SKM-1 treated with dmso at 0.1 percent for 144 hours (cell line): ENCODE measurements at regions not wholly inside any gene's neighbourhood (a gene's known extent, or its start where the extent isn't known, plus 50 kb on each side); places are given as distances from the start of the nearest gene placed in this dataset.
"Not testable (repeated sequence)": the region's sequence is repeated elsewhere in the genome, so short reads cannot be mapped to it uniquely, and the experiment has no call there.

Experiments used
- DNase-seq: peaks from one replicate; lab custom pipeline; 2025; ENCODE audit not compliant: unreplicated experiment; lab: John Stamatoyannopoulos, UW

DNA sequence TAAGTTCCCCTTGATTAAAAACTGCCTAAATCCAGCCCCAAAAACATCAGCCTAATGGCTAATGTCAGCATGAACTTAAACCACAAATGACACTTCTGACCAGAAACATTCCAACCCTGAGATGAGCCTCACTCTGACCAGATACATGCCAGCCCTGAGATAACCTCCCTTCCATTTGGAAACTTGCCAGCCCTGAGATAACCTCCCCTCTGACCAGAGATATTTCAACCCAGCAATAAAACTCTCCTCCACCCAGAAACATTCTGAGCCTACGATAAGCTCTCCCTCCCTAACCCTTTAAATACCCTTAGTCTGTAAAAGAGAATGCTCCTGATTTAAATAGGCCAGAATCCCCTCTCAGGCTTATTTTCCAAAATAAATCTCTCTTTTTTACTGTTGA, 1035.7 kb upstream of the NUDT12 start:
- DNase-seq: no peak

GRCh38 chr5:104594850-104595249, 1032.3 kb upstream of the NUDT12 start:
- no peak for DNase-seq

DNA sequence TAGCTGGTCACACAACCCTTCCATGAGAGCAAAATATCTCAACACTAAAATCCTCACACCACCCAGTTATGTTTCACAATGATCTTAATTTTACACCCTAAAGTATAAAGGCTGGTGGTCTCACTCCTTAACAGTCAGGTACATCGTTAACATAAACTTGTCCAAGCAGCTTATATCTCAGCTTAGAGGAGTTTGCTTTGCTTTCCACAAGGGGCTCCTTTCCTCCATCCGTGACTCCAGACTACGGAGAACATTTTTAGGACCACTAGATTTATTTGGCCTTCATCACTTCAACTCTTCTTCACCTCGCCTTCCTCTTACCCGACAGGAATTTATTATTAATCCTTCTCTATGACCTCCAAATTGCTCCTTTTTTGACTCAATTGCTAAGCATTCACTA, 1014.1 kb upstream of the NUDT12 start:
- no peak for DNase-seq

DNA sequence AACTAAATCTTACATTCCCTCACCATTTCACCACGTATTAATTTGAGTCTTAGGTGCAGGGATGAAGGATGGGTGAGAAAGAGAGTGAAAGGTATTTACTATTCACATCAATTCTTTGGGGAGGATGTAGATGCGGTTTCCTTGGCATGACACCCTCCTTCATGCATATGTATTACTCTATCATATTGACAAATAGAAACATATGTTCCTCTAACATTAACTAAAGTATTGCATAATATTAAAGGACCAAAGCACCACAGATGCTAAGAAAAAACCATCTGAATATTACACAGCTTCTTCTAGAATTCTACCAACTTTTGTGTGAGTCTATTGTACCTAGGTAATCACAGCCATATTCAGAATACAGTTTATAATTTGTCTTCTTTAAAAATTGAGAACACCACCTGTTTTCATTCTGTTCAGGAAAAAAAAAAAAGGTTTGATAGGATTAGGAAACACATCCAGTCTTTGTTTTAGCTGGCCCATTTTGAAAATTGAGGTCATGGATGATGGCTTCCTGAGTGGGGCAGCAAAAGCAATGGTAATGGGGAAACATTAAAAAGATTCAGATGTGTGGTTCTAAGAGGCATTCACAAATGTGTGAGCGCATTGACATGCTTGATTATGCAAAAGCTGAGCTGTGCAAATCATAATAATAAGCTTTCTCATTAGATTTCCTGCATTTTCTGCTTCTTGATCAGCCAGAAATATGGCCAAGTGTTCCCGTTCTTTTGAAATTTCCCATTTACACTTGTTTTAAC, 1011.5 kb upstream of the NUDT12 start:
- DNase-seq: no peak

GRCh38 chr5:104569621-104570020, 1007.0 kb upstream of the NUDT12 start:
- DNase-seq: no peak

DNA sequence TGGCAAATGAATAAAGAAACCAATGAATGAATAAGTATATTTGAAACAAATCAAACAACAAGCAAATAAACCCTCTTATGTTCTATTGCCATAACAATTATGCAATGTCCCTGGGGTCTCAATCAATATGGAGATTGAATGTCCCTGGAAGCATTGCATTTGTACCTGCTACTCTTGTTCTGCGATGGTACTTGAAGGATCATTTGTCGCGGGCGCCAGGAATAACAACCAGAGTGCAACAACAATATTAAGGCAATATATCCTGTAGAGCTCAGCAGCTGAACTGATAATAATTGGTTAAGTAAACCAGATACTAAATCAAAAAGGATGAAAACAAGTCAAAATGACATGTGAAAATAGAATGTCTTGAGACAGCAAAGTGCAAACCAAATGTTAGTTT, 1001.9 kb upstream of the NUDT12 start:
- no peak for DNase-seq

GRCh38 chr5:104556957-104557356, 994.4 kb upstream of the NUDT12 start:
- no peak for DNase-seq

DNA sequence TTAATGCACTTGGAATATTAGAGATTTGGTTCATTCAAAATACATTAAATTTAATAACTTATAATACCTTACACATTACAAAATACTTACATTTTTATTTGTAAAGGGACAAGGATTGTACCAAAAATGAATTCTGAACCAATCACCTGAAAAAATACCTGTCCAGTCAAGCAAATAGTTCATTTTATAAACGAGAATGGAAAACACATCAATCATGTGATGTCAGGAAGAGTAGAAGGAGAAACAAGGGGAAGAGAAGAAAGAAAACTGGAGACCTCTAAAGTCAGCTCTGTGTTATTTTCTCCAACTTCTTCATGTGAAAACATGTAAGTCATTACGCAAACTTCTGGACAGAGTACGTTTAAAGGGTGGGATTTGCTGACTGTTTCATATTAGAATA, 989.0 kb upstream of the NUDT12 start:
- DNase-seq: no peak

GRCh38 chr5:104546871-104547270, 984.3 kb upstream of the NUDT12 start:
- DNase-seq: not testable (repeated sequence)

GRCh38 chr5:104541141-104541785, 978.7 kb upstream of the NUDT12 start:
- no peak for DNase-seq

- no peak for DNase-seq
Observed at GRCh38 chr5:104540448-104540847, 977.9 kb upstream of the NUDT12 start.

DNA sequence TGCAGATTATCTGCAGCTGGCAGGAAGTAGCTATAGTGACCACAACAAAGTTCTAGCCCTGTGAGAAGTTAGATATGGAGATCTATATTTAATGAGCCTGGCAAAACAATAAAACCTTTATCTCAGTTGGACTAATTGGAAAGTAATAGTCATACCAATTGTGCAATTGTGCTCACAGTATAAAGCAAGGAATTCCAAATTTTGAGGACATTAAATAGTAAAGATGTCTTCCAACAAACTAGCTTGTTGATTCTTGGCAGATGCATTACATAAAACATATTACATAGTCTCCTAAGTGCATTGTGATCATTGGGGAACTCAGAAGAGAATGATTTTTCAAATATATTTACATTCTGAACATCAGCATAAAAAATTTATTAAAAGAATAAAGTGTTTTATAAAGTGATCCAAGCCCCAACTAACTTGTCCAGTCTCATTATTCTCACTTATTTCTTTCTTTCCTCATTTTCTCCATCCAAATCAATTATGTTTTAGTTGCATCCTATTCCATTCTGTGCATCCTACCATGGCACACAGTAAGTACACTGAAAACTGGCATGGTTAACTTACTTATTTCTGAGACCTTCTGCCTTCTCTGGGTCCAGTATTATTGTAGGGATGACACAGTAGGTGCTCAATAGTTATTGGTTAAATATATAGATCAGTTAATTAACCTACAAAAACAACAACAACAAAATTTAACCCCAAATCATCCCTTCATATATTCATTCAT, 977.2 kb upstream of the NUDT12 start:
- no peak for DNase-seq

GRCh38 chr5:104538734-104539133, 976.1 kb upstream of the NUDT12 start:
- no peak for DNase-seq

- DNase-seq: no peak
Observed at GRCh38 chr5:104533498-104533897, 970.9 kb upstream of the NUDT12 start.

- DNase-seq: no peak
Observed at GRCh38 chr5:104526866-104527265, 964.3 kb upstream of the NUDT12 start.

DNA sequence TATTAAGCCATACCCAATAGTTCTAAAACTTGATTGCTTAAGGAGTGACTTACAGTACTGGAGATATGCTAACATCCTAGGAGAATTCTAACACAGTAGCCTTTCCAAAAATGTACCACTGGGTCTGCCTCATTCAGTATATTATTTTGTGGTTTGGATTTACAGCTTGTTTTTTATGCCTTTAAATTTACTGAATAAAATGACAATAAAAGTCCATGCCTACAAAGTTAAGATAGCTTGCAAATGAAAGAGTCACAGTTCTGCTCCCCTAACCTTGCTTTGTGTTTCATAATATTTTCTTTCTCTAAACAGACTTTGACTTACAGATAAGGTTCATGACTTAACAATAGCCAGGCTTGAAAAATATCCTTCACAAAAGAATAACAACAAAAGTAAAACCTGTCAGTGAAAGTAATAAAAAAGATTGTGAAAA, 951.1 kb upstream of the NUDT12 start:
- no peak for DNase-seq

GRCh38 chr5:104513121-104513602, 950.6 kb upstream of the NUDT12 start:
- DNase-seq: no peak

DNA sequence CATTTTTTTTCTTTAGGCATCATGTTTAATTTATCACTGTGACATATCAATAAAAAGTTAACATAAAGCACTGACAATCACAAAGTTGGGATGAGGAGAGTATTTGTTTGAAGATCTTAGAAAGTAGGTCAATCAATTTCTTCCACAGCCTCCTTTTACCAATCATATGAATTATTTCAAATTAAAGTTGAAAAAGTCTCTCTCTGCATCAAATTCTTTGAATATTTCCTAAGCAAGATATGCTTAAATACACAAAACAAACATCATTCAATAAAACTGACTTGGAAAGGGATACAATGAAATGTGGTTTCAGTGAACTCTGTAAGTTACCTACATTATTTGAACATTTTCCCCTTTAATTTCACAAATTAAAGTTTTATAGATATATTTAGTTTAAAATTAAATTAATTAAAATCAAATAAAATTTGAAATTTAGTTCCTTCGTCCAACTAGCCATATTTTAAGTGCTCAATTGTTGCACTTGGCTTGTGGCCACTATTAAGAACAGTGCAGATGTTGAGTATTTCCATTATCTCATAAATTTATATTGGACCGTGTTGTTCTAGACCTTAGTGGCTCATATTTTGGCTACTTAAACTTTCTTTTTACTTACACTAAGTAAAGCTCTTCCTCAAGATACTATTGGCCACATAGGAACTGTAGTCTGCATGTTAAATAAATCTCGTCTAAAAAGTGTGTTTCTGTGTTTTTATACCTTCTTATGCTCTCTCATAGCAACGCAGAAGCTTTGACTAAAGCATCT, 949.7 kb upstream of the NUDT12 start:
- no peak for DNase-seq

DNA sequence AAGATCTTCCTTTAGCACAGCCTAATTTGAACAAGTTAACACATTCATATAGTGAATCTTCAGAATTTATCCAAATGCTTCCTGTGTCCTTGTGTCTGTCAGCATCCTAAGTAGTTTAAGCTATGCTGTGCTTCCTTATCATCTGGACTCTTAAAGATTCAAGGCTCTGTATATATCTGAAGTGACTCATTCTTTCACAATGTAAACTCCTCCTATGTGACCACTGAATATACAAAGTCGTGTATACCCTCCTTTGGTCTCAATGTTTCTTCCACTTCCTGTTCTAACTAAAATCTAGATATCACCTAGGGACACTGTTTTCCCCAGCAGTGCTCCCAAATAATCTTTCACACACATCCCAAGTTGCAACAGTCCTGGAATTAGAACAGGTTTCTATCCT, 935.7 kb upstream of the NUDT12 start:
- DNase-seq: no peak

- no peak for DNase-seq
Observed at GRCh38 chr5:104494083-104494482, 931.5 kb upstream of the NUDT12 start.

DNA sequence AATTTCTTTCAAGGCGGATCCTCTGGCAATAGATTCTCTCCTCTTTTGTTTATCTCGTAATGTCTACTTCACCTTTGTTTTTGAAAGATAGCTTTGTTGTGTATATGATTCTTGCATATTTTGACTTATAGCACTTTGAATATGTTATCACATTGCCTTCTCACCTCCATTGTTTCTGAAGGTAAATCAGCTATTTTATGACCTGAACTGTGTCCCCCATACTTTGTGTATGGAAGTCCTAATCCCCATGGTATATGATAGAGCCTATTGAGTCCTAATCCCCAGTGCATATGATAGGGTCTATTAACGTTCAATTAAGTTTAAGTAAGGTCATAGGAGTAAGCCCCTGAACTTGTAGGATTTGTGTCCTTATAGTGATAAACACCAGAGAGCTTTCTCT, 910.2 kb upstream of the NUDT12 start:
- no peak for DNase-seq
